HG03175 (cell line): ENCODE measurements at regions not wholly inside any gene's neighbourhood (a gene's known extent, or its start where the extent isn't known, plus 50 kb on each side); places are given as distances from the start of the nearest gene placed in this dataset.
"Not testable (repeated sequence)": the region's sequence is repeated elsewhere in the genome, so short reads cannot be mapped to it uniquely, and the experiment has no call there.

ENCODE experiments used
- ATAC-seq: cut with Tn5 transposase; IDR thresholded peaks from one replicate; pipeline ENCODE4 v1.9.1; 2021; ENCODE audit warnings: mild to moderate bottlenecking, moderate library complexity; ENCODE audit not compliant: unreplicated experiment

DNA sequence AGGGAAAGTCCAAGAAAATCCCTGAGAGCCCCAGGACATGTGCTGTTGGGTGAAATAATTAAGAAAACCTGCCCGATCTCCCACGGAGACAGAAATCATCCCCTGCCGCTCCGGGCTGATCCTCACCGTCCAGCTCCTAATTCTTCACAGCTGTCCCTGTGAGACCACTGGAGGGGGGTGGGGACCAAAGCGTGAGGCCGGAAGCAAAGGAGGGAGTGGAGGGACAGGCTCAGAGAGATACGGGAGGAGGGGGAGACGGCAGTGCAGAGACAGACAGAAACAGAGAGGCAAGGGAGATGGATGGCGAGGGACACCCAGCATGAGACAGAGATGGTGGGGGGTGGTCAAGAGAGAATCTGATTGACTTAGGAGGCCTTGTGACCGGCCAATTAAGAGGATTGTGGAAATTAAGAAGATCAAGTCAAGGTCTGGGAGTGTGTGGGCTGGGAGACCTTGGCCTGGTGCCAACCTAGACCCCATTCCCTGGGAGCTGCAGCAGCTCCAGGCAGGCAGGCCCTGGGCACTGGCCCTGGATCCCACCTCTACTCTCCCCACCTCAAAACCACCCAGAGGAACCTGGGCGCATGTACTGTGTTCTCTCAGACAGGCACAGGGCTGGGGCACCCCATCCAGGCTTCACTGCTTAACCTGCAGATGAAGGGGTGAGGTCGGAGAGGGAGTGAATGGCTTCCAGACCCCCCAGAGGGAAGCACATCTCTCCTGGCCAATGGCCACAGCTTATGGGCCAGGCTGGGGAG is 113.2 kb upstream of the ALDH1A3 start:
- ATAC-seq, result no peak

DNA sequence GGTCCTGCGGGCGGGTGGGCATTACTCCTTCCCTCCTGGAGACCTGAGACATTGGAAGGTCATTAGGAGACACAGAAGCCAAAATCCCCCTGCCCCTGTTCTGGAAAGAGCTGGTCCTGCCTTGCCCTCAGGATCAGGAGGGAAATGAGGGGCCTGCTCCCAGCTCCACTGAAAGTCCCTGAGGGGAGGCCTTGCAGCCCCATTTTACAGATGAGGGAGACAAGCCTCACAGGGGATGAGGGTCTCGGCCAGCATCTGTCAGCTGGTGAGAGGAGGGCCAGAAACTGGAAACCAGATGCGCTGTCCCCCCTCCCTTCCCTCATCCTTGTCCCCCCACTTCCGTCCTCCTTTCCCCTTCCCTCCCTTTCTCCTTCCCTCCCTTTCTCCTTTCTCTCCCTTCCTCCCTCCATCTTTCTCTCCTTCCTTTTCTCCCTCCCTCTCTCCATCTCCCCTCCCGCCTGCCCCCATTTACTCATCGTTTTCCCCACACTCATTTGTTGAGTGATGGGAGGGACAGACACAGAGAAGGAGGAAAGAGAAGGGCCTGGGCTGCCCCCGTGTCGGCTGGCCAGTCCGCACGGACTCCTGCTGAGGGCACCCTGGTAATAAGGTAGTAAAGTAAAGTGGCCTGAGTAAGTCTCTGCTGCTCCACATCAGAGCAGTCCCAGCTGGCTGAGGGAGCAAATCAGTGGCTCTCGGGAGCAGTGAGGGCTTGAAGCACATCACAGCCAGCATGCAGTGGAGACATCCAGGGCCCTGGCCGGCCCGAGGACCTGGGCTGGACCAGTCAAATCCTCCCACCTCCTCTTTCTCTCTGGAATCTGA is 112.4 kb upstream of the ALDH1A3 start:
- ATAC-seq, result no peak

DNA sequence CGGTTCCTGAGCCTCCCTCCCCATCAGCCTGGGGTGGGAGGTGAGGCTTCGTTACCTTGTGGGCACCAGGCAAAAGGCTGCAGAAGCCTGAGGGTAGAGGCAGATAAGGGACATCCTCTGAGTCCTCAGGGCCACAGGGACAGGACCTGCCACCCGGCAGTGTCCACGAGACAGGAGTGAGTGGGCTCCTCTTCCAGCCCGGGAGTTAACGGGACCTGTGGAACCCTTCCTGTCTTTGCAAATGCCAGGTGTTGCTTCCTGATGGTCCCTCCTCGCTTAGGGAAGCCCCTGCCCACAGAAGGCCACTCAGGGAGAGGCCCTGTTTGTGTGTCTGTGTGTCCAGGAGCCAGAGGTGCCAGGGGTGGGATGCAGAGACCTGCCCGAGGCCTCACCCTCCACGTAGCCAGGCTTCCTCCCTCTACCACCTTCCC is 111.1 kb upstream of the ALDH1A3 start:
- no peak for ATAC-seq

DNA sequence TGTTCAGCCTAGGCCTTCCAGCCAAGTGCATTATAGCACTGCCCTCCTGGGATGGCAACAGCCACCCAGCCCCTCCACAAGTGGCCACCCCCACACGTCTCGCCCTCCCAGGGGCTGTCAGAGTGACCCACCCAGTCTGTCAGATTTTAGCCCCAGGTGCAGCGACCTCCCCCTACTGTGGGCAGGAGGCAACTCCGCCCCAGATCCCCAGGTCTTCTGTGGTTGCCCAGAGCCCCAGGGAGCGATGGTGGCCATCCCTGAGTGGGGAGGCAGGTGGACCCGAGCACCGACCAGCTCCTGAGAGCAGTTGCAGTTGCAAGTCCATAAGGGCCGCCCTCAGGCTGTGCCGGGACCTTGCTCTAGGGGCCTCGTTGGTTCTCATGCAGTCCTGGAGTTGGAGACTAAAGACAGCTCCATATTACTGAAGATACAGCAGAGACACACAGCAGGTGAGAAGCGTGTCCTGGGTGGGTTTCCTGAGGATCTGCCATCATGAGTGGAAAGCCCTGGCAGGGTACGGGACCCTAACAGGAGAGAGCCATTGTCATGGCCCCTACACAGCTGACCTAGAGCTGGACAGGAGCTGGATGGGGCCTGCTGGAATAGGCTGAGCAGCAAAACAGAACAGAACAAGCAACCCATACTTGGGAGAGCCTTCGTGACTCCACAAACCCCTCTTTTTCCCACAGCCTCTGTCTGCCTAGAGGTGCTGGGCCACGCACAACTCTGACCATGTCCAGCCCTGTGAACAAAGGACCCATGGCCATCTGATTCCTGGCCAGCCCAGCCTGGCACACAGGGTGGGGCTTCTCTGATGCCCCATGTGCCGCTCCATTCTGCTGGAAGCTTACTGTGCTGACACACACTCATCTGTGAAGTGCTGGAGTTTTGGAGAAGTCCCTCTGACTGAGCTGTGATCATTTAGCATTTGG is 110.3 kb upstream of the ALDH1A3 start:
- no peak for ATAC-seq

DNA sequence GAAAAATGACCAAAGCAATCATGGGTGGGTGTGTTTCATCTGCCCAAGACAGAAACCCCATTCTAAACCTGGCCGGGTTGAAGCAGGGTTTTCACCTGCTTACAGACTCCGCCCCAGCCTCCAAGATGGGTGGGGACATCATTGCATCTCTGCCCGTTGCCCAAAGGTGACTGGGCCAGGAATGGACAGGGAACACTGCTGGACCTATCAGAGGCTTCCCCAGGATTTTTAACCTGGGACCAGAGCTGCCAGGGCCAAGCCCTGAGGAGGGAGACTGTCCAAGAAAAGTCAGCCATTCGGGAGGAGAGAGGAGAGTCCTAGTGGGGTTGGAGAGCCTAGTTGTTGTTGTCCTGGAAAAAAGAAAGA is 109.7 kb upstream of the ALDH1A3 start:
- ATAC-seq, result no peak

DNA sequence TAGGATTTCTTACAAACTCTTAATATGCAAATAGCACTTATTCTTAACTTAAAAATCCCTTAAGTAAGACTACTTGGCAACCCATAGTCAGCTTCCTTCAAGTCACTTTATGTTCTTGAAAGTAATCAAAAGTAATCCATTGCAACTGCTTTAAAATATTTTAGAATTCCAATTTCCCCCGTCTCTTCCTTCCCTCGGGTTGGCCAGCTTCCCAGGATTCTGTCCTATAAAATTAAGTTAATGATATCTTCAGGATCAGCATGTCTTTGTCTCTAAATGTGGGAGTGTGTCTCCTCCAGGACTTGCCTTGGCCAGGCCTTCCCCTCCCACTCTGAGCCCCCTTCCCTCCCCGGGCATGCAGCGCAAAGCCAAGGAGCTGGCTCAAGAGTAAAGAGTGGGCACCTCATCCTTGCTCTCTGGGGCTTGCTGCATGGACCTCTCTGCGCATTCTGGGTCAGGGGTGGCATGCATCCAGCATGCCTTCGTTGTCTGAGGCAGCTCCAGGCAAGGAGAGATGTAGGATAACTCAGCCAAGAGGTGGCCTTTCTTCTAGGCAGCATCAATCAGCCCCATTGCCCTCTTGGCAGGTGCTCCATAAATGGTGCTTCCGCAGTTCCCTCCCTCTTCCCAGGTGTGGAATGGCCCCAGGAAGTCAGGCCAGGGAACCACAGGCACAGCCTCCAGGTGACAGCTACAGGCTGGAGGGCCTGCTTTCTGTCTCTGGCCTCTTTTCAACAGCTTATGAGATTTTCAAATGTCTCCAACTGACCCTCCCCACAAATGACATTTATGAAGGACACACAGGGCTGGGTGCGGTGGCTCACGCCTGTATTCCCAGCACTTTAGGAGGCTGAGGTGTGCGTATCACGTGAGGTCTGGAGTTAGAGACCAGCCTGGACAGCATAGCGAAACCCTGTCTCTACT is 108.7 kb upstream of the ALDH1A3 start:
- ATAC-seq, result no peak

DNA sequence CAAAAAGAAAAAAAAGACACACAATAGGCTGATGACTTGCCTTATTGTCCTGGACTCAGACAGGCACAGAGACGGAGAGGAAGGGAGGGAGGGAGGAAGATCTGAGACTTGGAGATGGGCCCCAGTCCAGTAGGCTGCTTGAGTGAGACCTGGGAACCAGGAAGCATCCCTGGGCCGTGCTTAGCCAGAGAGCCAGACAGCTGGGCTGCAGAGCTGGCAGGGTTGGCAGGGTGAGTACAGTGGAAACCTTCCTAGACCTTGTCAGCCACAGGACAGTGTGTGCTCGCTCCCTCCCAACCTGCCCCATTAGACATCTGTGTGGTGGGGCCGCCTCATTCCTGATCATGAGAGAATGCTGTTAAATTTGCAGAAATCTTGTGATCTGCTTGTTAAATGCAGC is 107.9 kb upstream of the ALDH1A3 start:
- ATAC-seq, result no peak

DNA sequence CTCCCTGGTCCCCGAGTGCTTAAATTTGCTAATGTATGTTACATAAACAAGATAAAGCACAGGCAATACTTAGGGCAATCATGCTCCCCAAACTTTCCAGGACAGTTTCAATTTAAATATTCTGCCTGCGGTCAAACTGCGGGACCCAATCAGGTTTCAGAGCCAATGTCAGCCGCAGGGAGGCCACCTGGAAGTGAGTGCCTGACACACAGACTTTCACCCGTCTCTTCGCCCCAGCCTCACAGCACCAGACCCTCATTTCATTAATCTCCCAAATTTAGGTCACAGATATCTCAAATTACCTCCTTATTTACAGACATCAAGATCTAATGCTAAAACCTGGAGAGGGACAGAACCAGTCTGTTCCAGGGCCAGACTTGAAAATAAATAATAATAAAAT is 107.2 kb upstream of the ALDH1A3 start:
- no peak for ATAC-seq

DNA sequence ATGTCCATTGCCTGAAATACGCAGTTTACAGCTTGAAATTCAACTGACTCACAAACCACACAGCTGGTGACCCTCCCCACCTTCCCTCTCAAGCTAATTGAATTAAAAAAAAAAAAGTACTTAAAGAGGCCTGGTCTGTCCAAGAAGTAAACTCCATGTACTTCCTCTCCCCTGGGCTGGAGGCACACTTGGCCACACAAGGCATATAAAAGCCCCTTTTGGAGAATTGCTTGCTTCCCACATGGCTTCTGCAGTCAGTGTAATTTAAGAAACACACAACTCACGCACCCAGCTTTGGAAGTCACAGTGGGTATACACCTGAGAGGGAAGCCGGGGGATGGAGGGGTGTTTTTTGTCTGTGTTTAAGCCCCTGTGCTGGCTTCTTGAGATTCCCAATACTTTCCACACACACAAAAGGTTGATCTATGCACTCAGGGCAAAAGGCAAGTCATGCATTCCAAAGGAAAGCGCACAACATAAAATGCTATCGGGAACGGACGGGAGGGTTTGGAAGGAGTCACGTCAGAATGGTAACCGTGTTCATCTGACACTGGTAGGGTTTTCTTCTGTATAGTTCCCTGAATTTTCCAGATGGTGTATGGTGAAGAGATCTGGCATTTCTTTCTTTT is 106.6 kb upstream of the ALDH1A3 start:
- no peak for ATAC-seq

DNA sequence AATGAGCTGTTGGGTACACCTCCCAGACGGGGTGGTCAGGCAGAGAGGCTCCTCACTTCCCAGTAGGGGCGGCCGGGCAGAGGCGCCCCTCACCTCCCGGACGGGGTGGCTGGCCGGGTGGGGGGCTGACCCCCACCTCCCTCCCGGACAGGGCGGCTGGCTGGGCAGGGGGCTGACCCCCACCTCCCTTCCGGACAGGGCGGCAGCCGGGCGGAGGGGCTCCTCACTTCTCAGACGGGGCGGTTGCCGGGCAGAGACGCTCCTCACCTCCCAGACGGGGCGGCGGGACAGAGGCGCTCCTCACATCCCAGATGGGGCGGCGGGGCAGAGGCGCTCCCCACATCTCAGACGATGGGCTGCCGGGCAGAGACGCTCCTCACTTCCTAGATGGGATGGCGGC is 105.6 kb upstream of the ALDH1A3 start:
- not testable (repeated sequence) for ATAC-seq

DNA sequence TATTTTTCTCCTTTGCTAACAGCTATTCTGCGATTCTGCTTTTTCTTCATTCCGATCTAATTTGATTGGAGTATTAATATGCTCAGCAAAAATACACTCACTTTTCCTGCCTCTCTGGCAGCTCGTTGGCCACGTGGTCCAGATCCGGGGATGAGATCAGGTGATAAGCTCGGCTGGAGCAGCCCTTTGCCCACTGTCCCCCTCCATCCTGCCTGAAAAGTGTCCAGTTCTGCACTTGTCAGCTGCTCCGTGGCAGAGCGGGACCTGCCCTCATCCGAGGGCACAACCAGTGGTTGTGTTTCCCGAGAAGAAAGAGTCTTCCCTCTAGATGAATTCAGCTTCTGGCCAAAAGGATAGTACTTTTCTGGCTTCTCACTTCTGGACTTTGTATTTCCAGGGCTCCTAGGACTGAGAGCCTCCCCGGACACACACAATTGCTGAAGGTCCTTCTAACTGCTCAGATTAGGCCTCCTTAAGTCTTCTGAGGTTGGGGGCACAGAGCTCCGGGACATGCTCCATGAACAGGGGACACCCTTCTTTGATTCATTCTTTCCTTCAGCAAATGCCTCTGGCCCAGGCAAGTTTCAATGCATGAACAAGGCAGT is 103.9 kb upstream of the ALDH1A3 start:
- no peak for ATAC-seq

DNA sequence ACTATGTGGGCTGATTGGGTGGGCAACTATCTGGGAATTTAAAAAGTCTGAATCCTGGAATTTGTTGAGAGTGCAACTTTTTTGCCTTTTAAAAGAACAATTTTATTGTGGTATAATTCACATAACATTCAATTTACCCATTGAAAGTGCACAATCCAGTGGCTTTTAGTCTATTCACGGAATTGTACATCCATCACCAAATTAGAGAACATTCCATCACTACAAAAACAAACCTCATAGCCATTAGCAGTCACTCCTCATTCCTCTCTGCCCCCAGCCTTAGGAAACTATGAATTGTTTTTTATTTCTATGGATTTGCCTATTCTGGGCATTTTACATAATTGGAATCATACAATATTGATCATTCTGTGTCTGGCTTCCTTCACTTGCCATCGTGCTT is 101.8 kb upstream of the ALDH1A3 start:
- ATAC-seq, result no peak

DNA sequence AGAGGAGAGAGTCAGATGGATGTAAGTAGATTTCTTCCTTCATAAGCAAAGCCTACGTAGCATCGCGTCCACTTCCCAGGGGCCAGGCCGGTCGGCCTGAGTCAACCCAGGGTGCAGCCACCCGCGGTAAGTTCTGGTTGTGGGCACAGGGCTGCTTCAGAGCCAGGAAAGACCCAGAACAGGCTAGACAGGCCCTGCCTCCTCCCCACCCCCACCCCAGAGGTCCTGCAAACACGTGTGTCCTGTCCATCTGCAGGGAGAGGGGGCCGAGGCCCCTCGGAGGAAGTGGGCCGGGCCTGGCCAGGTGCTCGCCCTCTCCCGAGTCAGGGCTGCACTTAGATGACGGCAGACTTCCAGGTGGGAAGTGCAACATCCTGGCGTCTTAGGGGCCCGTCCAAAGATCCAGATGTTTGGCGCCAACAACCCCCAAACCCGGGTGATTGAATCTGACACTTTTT is 100.8 kb upstream of the ALDH1A3 start:
- ATAC-seq, result no peak

DNA sequence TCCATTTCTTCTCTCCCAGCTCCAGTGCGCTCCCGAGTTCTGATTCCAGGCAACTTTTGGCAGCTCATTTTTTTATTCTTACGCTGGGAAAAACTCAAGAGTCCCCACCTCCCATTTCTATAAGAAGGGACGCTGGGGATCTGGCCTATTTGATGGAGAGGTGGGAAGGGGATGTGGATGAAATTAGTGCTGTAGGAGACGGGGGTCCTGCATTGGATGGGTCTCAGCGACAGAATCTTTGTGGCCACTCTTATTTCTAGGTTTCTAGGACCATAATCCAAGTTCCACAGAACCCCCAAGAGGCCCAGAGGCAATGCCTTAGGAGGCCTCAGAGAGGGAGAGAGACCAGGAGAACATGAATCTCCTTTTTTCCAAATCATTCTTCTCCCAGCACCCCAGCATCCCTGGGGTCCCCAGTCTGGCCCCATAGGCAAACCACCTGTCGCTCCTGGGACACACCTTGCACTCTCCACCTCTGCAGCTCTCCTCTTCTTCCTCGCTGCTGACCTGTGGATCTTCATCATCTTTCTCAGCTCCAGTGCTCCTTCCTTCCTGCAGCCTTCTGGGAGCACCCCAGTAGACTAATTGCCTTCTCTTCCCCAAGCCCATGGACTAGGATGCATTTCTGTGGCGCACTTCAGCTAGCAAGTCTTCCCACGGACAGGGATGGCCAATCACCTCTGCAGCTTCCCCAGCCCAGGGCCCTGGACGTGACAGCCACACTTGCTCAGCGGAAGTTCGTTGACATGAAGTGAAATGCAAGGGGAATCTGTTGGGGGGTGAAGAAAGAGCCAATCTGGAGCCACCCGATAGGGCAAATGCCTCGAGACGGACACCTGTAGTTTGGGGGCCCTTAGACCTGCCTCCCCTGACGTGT is 100.1 kb upstream of the ALDH1A3 start:
- ATAC-seq, result no peak

DNA sequence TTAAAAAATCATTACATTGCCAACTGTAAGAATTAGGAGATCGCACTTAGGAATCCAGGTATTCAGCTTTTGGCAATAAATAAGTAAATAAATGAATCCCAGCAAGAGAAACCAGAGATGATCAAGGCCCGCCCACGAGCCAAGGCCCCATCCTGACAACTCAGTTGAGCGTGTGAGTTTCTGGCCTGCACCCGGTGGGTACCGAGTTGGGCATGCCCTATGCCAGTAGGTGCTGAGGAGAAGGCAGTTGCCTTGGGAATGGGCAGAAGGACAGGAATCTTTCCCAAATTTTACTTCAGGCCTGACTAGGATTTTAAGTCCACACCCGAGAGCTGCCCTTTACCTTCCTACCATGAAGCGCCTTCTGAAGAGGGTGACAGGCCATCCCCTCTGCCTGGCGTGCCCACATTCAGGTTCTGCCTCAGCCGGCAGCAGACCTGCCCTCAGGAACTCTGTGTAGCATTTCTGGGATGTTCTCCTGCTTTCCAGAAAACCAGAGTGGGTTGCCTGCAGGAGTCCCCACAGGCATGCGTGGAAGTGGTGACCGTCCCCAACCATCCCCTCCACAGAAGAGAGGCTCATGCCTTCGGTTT is 99.3 kb upstream of the ALDH1A3 start:
- no peak for ATAC-seq

DNA sequence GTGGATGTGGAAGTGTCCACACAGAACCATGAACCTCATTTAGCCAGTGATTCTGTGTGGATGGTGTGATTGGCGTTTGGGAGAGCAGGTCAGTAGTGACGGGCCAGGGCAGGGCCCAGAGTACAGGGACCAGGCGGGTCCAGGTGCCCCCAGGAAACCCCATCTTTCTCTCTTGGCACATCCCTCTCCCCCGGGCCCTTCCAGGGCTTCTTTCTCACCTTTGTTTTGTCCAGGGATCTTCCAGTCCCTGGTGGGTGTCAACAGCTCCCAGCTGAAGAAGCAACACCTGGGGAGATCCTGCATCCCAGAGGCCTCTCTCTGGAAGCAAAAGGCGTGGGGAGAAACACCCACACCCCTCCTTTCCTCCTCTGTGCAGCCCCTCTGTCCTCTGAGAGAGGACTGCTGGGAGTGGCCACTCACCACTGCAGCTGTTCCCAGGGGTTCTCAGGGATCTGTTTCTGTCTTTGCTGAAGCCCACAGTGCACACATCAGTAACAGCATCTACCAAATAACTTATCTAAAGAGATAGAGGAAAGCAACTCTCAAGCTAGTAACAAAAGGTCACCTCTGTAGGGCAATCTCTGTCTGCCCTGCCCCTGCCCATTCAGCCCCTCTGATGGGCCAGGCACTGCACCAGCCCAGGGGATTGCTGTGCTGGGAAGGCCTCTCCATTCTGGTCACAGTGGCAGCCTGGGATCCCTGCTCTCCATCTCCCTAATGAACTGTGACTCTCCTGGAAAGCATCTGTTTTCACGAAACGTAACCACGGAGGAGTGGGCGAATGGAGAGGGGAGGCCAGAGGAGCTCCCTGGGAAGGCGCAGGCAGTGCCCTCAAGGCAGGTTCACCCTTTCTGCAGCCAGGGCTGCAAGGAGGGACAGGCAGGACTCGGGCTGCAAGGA is 98.3 kb upstream of the ALDH1A3 start:
- no peak for ATAC-seq

DNA sequence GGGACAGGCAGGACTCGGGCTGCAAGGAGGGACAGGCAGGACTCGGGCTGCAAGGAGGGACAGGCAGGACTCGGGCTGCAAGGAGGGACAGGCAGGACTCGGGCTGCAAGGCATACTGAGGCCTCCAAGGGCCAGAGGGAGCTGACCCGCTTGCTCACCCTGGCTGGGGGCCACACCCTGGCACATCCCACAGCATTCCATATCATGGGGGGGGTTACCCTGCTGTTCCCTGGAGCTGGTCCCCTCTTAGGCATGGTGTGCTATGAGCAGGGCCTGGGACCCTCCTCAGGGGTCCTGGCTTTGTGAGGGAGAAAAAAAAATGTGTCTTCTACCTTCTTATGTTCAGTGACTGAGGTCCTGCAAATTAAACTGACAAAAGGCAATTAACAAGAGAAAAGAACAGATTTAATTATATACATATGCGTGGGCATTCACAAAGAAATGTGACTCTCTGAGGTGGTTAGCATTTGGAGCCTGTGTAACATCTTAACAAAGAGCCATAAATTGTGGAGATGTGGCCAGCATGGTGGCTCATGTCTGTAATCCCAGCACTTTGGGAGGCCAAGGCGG is 97.6 kb upstream of the ALDH1A3 start:
- ATAC-seq, result no peak
